HFF-Myc (cell line): ENCODE measurements at regions not wholly inside any gene's neighbourhood (a gene's known extent, or its start where the extent isn't known, plus 50 kb on each side); places are given as distances from the start of the nearest gene placed in this dataset.

Experiments used
- DNase-seq: peaks from one replicate; pipeline ENCODE4 v3.0.0-alpha.2; 2011; ENCODE audit warnings: low read depth; ENCODE audit errors: extremely low read depth
- H3K4me3 ChIP-seq: replicated peaks from 2 replicates; pipeline ENCODE4 v1.5.1; 2011; ENCODE audit warnings: low read depth, mild to moderate bottlenecking, control low read depth, low read length
- TF ChIP-seq, protein P1 (sequence below): IDR thresholded peaks from 2 replicates; pipeline ENCODE4 v1.5.1; 2012; ENCODE audit warnings: mild to moderate bottlenecking, low read depth, low read length, control low read depth; ENCODE audit errors: missing control alignments

DNA sequence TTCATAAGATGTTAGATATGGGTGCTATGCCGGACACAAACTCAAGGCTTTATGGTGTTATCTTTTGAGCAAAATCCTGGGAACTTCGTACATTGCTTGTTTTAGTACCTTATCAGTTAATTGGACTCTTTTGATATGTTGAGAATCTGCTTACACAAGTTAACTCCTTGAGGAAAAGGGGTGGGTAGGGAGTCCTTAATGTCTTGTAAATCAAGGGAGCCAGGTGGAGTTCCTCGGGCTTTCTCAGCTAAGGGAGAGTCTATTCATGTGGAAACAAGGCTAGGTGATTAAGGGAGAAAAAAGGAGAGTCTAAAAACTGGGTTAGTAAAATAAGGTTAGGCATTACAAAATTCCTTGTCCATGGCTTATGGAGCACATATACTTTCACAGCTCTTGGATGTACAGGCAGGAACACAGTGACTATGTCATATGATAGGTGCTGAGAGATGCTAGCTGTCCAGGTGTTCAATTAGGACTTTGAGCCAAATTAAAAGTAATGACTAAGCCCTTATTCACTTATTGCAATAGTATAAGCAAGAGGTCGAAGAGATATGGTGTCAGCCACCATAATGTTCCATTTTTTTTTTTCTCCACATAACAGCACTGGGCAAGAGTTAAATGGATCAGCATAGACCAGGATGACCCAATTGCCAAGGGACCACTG, 59.5 kb upstream of the DYNAP start:
- no peak for DNase-seq
- TF ChIP-seq, protein P1, sequence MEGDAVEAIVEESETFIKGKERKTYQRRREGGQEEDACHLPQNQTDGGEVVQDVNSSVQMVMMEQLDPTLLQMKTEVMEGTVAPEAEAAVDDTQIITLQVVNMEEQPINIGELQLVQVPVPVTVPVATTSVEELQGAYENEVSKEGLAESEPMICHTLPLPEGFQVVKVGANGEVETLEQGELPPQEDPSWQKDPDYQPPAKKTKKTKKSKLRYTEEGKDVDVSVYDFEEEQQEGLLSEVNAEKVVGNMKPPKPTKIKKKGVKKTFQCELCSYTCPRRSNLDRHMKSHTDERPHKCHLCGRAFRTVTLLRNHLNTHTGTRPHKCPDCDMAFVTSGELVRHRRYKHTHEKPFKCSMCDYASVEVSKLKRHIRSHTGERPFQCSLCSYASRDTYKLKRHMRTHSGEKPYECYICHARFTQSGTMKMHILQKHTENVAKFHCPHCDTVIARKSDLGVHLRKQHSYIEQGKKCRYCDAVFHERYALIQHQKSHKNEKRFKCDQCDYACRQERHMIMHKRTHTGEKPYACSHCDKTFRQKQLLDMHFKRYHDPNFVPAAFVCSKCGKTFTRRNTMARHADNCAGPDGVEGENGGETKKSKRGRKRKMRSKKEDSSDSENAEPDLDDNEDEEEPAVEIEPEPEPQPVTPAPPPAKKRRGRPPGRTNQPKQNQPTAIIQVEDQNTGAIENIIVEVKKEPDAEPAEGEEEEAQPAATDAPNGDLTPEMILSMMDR, result no peak
- H3K4me3 ChIP-seq, result no peak overlapping the region

DNA sequence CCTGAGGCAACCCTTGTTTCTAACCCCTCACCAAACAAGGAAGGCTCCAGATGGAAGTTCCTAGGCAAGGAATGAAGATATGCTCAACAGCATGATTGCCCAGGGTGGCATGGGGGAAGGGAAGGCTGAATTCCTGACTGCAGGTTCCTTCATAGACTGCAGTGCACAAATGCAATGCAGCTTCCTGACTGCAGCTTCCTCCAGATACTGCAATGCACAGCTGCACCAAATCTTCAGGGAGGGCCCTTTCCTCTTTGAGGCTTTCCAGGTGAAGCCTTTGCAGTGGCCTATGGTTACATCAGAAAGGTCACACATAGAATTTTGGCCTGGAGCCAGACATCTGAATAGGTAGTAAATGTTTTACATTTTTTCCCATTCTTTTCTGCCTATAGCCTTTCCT, 58.8 kb upstream of the DYNAP start:
- no peak overlapping the region for H3K4me3 ChIP-seq
- DNase-seq, result no peak
- TF ChIP-seq, protein P1, result no peak

DNA sequence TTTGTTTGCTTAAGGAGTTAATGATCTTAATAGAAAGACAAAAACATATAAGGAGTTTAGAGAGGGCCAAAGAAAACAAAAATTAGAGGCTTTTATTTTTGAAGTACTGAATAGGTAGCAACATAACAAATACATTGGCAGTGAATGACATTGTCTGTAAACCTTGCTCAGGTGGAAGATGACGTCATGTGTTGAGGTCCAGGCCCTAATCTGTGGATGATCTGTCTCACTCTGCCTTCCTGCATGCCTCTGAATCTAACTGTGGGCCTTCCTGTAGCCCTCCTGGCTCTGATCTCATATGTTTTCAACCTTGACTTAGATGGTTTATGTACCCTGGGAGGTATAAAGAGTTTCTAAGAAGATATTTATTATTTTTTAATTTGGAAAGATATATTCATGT, 58.1 kb upstream of the DYNAP start:
- H3K4me3 ChIP-seq, result no peak overlapping the region
- TF ChIP-seq, protein P1, result no peak
- no peak for DNase-seq
